ENCODE measurements at regions not wholly inside any gene's neighbourhood (a gene's known extent, or its start where the extent isn't known, plus 50 kb on each side); places are given as distances from the start of the nearest gene placed in this dataset.

DNA sequence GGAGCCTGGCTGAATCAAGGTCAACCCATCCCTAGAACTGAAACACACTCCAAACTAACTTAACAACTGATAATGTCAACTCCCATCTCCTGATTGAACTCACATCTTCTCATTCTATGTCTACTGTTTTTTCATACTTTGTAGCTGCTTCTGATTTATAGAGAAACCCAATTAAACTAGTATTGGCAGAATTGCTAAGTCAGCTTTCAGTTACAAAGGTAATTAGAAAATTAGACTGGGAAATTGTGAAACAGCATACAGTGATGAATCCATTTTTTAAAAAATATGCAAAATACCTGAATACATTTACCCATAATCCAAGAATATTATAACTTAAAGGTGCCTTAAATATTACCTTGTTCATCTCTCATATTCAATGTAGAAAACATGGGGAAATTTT is 535.2 kb upstream of the CLINT1 start:
- TF ChIP-seq EZH2phosphoT487 (conservative IDR thresholded peaks at IDR 0.05; ENCODE audit: low read length) (no peak), CTCF (IDR thresholded peaks at IDR 0.05; ENCODE audit: insufficient read depth, low read length, poor library complexity, severe bottlenecking) (no peak)

All from SU-DHL-6 (cell line).